ENCODE measurements at regions not wholly inside any gene's neighbourhood (a gene's known extent, or its start where the extent isn't known, plus 50 kb on each side); places are given as distances from the start of the nearest gene placed in this dataset.

DNA sequence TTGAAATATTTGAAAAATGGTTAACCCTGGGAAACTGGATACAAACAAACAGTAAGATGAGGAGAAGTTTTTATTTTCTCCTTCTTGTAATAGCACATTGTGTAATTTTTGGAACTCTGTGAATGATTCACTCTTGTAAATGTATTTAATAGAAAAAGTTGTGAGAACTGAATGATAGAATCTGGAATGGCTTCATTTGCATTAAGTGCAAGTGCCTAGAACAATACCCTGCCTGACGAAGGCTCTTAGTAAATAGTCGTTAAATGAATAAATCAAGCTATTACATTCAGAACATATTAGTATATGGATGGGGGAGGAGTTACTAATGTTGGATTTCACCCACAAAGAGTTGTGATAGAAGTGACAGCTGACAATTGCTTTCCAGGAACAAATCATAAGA is 442.5 kb downstream of the EFNA5 start:
- no peak overlapping the region for H3K18ac ChIP-seq (ENCODE audit: insufficient read length, low read depth, low read length)
- H2BK20ac ChIP-seq (ENCODE audit: low read depth, low read length, poor library complexity, severe bottlenecking), result no peak overlapping the region
- WGBS (ENCODE audit: extremely low coverage, insufficient read length, low lambda C conversion rate), result no CpG with 5 or more reads among the region's 2 CpGs
- peaks cover 3% of the 10 kb centered on the region in 2 experiments; a peak in 1 of 4 replicates for H3K4me1 Mint-ChIP-seq
- no peak overlapping the region for H3K27ac ChIP-seq (ENCODE audit: insufficient read length, low read depth, low read length)
- H4K20me1 ChIP-seq (ENCODE audit: control insufficient read depth, insufficient read depth, insufficient read length), result no peaks in the 10 kb centered on the region
- no peak overlapping the region for H2AFZ ChIP-seq (ENCODE audit: low read length)
- H2AK5ac ChIP-seq (ENCODE audit: insufficient read length, low read length), result no peak overlapping the region
- H3K4ac ChIP-seq (ENCODE audit: low read depth, low read length), result no peak overlapping the region
- H2BK5ac ChIP-seq (ENCODE audit: insufficient read length, low read length), result no peak overlapping the region
- H3K4me2 ChIP-seq (ENCODE audit: insufficient read depth, insufficient read length, low read length), result no peak overlapping the region
- no peak overlapping the region for H2BK12ac ChIP-seq (ENCODE audit: insufficient read length, low read depth, low read length)
- no peaks in the 10 kb centered on the region for H3K79me1 ChIP-seq (ENCODE audit: insufficient read depth, low read depth, low read length, poor library complexity, severe bottlenecking)
- H3K27me3 ChIP-seq (ENCODE audit: insufficient read depth, low read length), result no peaks in the 10 kb centered on the region
- H4K8ac ChIP-seq (replicated peaks; ENCODE audit: insufficient read length, low read depth, low read length), result no peak overlapping the region
- H3K27me3 Mint-ChIP-seq (ENCODE audit: low read depth), result no peaks in the 10 kb centered on the region
- H3K23ac ChIP-seq (ENCODE audit: insufficient read length, low read depth, low read length), result no peak overlapping the region
- no peak for DNase-seq
- no peaks in the 10 kb centered on the region for H3K9me3 ChIP-seq (ENCODE audit: control insufficient read depth, low read depth, low read length)
- no peaks in the 10 kb centered on the region for H3K4me1 ChIP-seq (ENCODE audit: insufficient read depth, low read length)
- no peak overlapping the region for H2BK120ac ChIP-seq (ENCODE audit: low read depth, low read length, poor library complexity, severe bottlenecking)
- no peak for TF ChIP-seq CTCF (conservative IDR thresholded peaks at IDR 0.05)
- no peak overlapping the region for H3K56ac ChIP-seq (ENCODE audit: insufficient read length, low read depth, low read length)
- no peaks in the 10 kb centered on the region for H3K79me2 ChIP-seq (ENCODE audit: insufficient read depth, low read length)
- H3T11ph ChIP-seq (ENCODE audit: low read length), result no peak overlapping the region
- H3K27ac Mint-ChIP-seq, result no peak overlapping the region
- peaks cover 2 to 4% of the 10 kb centered on the region in 2 experiments; a peak in 2 of 5 replicates for H3K9me3 Mint-ChIP-seq
- no peak overlapping the region for H4K91ac ChIP-seq (ENCODE audit: insufficient read length, low read depth, low read length)
- no peak overlapping the region for H2BK15ac ChIP-seq (ENCODE audit: low read depth, low read length)
- no peak overlapping the region for H3K4me3 Mint-ChIP-seq
- no peaks in the 10 kb centered on the region for H3K23me2 ChIP-seq (ENCODE audit: insufficient read length, low read depth, low read length, poor library complexity, severe bottlenecking)
- peaks cover 0 to 5% (median 0%) of the 10 kb centered on the region in 3 experiments; a peak in 2 of 7 replicates for H3K36me3 Mint-ChIP-seq (ENCODE audit: insufficient read depth in 1 of 3, low read depth in 3 of 3)
- H4K5ac ChIP-seq (ENCODE audit: insufficient read length, low read depth, low read length), result no peak overlapping the region
- H3K14ac ChIP-seq (ENCODE audit: insufficient read depth, low read length), result no peak overlapping the region
- H3K9ac ChIP-seq (ENCODE audit: extremely low read depth, insufficient read length, low read length), result no peak overlapping the region
